ENCODE measurements at regions not wholly inside any gene's neighbourhood (a gene's known extent, or its start where the extent isn't known, plus 50 kb on each side); places are given as distances from the start of the nearest gene placed in this dataset.
"Not testable (repeated sequence)": the region's sequence is repeated elsewhere in the genome, so short reads cannot be mapped to it uniquely, and the experiment has no call there.

- H3K4me3 Mint-ChIP-seq, result no peak overlapping the region
- peaks cover 15% of the 10 kb centered on the region for H3K4me1 Mint-ChIP-seq (ENCODE audit: low read depth)
- peaks cover 5% of the 10 kb centered on the region for H3K9me3 Mint-ChIP-seq
- H3K27me3 Mint-ChIP-seq (ENCODE audit: insufficient read depth), result peaks cover 10% of the 10 kb centered on the region
- TF ChIP-seq CTCF (IDR thresholded peaks at IDR 0.05), result no peak
- no peak overlapping the region for H3K27ac Mint-ChIP-seq
- peaks cover 22% of the 10 kb centered on the region for H3K36me3 Mint-ChIP-seq (ENCODE audit: low read depth)
- DNase-seq, result peak; percentile 14
Observed at GRCh38 chr15:70576696-70577095, 186.7 kb downstream of the UACA start.

- H3K4me3 Mint-ChIP-seq, result no peak overlapping the region
- peaks cover 22% of the 10 kb centered on the region for H3K36me3 Mint-ChIP-seq (ENCODE audit: low read depth)
- peaks cover 10% of the 10 kb centered on the region for H3K27me3 Mint-ChIP-seq (ENCODE audit: insufficient read depth)
- TF ChIP-seq CTCF (IDR thresholded peaks at IDR 0.05), result no peak
- H3K27ac Mint-ChIP-seq, result no peak overlapping the region
- peaks cover 5% of the 10 kb centered on the region for H3K9me3 Mint-ChIP-seq
- no peak for DNase-seq
- peaks cover 15% of the 10 kb centered on the region for H3K4me1 Mint-ChIP-seq (ENCODE audit: low read depth)
Observed at GRCh38 chr15:70576276-70576675, 187.1 kb downstream of the UACA start.

- Mint-ChIP-seq H3K9me3 (peaks cover 5% of the 10 kb centered on the region), H3K36me3 (ENCODE audit: low read depth) (peaks cover 22% of the 10 kb centered on the region), H3K4me3 (no peak overlapping the region), H3K27ac (no peak overlapping the region), H3K27me3 (ENCODE audit: insufficient read depth) (peaks cover 10% of the 10 kb centered on the region), H3K4me1 (ENCODE audit: low read depth) (peaks cover 15% of the 10 kb centered on the region)
- DNase-seq, result no peak
- TF ChIP-seq CTCF (IDR thresholded peaks at IDR 0.05), result no peak
Observed at GRCh38 chr15:70575231-70576226, 187.8 kb downstream of the UACA start.

GRCh38 chr15:70574325-70574724 lies 189.0 kb downstream of the UACA start:
- H3K27ac Mint-ChIP-seq; H3K27me3 Mint-ChIP-seq (ENCODE audit: insufficient read depth); H3K4me3 Mint-ChIP-seq; DNase-seq; H3K9me3 Mint-ChIP-seq: not testable (repeated sequence)
- H3K36me3 Mint-ChIP-seq (ENCODE audit: low read depth), result peaks cover 22% of the 10 kb centered on the region
- H3K4me1 Mint-ChIP-seq (ENCODE audit: low read depth), result peaks cover 23% of the 10 kb centered on the region

- Mint-ChIP-seq H3K4me1 (ENCODE audit: low read depth) (peaks cover 33% of the 10 kb centered on the region), H3K27me3 (ENCODE audit: insufficient read depth) (peaks cover 1% of the 10 kb centered on the region), H3K4me3 (no peak overlapping the region), H3K27ac (no peak overlapping the region), H3K36me3 (ENCODE audit: low read depth) (peaks cover 22% of the 10 kb centered on the region), H3K9me3 (peaks cover 5% of the 10 kb centered on the region)
- no peak for TF ChIP-seq CTCF (IDR thresholded peaks at IDR 0.05)
- no peak for DNase-seq
Observed at GRCh38 chr15:70573121-70573850, 190.1 kb downstream of the UACA start.
